HG03378 (cell line): ENCODE measurements at regions not wholly inside any gene's neighbourhood (a gene's known extent, or its start where the extent isn't known, plus 50 kb on each side); places are given as distances from the start of the nearest gene placed in this dataset.

ENCODE experiments used
- ATAC-seq: cut with Tn5 transposase; IDR thresholded peaks from one replicate; pipeline ENCODE4 v1.9.1; 2021; ENCODE audit warnings: mild to moderate bottlenecking, moderate library complexity; ENCODE audit not compliant: unreplicated experiment

- ATAC-seq = no peak
Observed at GRCh38 chrX:149275836-149276235, 229.3 kb downstream of the IDS start.

- no peak for ATAC-seq
Observed at GRCh38 chrX:149274516-149275105, 230.5 kb downstream of the IDS start.

DNA sequence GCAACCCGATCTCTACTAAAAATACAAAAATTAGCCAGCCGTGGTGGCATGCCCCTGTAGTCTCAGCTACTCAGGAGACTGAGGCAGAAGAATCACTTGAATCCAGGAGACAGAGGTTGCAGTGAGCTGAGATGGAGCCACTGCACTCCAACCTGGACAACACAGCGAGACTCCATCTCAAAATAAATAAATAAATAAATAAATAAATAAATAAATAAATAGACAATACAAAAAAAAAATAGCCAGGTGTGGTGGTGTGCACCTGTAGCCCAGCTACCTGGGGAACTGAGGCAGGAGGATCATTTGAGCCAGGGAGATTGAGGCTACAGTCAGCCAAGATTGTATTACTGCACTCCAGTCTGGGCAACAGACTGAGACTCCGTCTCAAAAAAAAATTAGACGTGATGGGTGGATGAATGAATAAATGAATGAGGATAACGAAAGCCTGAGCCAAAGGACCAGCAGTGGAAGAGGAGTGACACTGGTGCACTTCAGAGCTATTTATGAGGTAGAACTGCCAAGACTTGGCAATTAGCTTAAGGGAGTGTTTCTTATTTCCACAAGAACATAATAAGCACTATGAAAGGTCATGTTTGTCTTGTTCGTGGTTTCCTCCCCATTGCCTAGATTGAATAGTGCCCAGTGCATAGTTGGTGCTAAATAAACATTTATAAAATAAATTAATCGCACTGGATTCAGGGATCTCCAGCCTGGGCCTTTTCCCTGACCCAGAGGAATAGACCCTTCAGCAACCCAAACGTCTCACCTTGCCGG is 232.2 kb downstream of the IDS start:
- no peak for ATAC-seq

DNA sequence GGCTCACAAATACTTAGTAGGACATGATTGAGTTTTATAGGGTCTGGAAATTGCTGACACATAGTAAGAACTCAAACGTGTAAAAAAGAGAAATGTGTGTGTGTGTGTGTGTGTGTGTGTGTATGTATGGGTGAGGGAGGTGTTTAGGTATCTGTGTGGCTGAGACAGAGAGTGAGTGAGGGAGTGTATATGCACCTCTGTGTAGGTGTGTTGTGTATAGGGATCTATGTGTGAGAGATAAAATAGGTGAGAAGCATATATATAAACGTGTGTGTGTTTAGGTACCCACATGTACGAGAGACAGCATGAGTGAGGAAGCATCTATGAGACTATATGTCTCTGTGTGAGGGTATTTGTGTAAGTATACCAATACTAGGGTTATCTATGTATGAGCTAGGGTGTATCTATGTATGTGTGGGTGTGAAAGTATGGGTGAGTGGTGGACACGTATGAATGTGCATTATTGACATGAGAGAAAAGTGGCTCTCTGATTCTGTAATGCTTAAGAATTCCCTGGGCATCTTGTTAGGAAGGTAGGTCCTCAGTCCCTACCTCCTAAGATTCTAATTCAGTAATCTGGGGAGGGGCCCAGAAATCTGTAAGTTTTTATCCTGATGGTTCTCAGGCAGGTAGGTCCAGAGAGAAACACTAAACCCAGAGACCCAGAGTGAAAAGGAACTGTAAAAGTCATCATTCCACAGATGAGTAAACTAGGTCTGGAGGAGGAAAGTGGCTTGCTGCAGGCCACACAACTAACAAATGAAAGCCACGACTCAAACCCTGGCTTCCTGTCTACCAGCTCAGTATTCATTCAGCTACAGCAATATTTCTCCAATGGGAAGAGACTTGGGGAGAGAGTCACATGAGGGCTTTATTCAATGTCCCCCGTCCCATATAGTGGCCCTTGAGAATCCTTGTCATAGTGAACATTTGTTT is 237.0 kb downstream of the IDS start:
- ATAC-seq = no peak

DNA sequence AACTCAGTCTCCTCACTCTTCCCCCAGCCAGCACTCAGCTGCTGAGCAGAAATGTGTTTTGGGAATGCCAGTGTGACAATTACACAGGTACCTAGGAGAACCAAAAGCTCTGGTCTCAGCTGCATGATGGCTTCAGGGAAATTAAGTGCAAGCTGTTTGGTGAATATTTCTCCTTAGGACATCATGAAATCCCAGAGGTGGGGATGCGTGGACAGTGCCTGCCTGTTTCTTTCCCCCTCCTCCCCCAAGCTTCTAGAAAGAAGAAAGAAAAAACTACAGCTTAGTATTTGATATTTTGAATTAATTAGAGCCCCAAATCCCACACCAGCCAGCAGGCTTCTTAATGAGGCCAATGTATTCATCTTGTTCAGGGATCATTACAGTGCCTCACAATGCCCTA is 243.0 kb downstream of the IDS start:
- ATAC-seq = no peak

DNA sequence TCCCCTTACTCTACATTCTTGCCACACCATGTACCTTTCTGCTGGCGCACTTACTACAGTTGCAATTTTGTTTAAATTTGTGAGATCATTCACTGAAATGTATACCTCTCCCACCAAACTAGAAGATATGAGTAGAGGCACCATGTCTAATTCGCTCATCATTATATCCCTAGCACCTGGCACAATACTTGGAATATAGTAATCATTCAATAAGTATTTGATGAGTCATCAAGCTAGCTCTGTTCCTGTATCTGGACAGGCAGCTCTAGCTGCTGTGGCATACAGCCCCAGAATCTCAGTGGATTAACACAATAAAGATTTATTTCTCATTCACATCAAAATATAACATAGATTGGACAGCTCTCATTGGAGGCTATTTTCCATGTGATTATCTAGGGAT is 245.9 kb downstream of the IDS start:
- ATAC-seq = no peak

DNA sequence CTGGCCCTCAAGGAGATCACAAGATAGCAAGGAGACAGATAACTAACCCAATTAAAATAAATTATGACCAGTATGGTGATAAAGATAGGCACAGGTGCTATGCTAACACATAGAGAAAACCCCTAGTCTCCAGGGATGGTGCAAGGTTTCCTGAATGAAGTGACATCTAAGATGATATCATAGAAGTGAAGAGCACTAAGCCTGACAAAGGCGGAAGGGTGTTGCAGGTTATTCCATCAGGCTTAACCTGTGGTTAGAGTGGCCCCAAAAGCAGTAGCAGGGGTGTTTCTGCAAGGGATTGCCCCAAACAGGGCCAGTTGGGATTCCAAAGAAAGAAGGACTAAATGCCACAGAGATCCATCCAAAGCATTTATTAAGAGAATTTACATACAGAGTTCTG is 249.2 kb downstream of the IDS start:
- no peak for ATAC-seq

DNA sequence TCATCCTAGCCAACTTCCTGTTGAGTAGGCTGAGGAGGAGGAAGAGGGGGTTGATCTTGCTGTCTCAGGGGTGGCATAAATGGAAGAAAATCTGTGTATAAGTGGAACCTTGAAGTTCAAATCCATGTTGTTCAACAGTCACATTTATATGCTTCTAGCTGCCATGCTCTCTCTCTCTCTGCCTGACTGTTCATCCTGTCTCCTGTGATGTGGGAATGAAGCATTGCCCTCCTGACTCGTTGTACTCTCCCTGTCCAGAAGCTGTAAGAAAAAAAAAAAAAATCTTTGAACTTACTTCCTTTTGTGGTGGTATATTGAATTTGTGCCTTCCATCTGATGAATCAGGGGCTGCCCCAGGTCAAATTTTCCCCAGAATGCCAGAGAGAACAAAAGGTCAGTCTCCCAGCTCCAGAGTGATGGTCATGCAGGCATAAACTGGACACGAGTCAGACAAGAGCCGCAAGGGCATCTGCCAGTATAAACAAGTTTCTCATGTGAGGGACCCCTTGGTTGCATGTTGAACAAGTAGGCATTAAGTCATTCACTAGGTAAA is 257.0 kb downstream of the IDS start:
- no peak for ATAC-seq

DNA sequence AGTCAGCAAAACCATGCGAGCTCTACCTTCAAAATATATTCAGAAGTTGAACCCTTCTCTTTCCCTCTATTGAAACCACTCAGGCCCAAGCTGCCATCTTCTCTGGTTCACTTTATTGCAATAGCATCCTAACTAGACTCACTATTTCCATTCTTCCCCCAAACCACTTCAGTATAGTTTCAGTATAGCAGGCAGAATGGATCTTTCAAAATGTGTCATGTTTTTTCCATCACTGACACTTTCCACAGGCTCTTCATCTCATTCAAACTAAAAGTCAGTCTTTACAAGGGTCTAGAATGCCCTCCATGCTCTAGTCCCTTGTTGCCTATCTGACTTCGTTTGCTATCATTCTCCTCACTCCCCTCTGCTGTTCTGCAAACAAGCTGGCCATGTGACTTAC is 274.4 kb downstream of the IDS start:
- no peak for ATAC-seq

- no peak for ATAC-seq
Observed at GRCh38 chrX:149223854-149224253, 281.3 kb downstream of the IDS start.

DNA sequence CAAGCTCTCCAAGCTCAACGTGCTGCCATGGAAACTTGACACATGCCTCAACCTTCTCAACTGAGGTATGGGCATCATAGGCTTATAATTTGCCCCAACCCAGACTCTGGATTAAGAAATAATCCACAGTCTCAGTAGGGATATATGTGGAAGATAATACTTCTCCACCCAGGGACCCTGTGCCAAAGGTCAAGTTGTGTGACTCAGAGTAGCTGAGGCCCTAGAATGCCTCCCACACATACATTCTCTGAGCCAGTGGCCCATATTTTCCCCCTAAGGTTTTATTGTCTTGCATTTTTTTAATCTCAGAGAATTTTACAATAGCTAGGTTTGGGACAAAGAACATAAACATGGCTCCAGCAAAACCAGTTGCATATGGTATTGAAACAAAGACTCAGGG is 283.1 kb downstream of the IDS start:
- no peak for ATAC-seq

GRCh38 chrX:149221230-149221629 is 283.9 kb downstream of the IDS start:
- ATAC-seq = no peak

DNA sequence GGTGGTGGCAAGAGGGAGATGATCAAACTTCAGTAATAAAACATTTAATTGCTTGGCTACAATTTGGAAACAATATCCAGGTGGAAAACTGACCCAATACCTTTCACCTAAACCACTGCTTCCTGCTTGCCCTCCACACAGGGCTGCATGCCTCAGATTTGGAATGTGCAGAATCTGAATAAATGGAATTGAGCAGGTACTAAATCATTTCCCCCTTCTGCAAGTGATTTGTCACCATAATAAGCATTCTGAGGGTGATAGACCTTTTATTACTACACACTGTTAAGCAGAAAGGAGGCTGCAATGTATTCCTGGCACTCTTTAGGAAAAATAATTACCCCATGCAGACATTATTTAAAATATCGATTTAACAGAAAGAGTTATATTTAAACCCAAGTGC is 291.8 kb downstream of the IDS start:
- no peak for ATAC-seq

GRCh38 chrX:149208307-149208706 is 296.8 kb downstream of the IDS start:
- ATAC-seq = no peak

DNA sequence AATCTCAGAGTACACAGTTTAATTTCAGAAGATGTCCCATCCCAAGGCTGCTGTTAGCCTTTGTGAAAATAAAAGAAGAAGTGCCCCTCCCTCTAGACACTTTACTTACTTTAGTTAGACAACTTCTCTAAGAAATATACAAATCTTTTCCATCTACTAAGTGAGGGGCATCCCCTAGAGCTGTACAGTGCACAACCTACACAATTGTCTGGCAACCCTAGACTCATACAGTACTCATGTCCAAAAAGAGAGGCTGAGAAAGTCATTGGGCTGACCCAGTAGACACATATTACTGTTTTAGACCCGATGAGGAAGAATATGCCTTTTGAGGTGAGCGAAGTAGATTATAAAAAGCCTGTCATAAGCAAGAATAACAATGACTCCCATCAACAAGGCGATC is 297.6 kb downstream of the IDS start:
- ATAC-seq = no peak

GRCh38 chrX:149205937-149206336 is 299.2 kb downstream of the IDS start:
- ATAC-seq = no peak

GRCh38 chrX:149205081-149205480 is 300.0 kb downstream of the IDS start:
- ATAC-seq = no peak

GRCh38 chrX:149199734-149200133 is 305.4 kb downstream of the IDS start:
- no peak for ATAC-seq

GRCh38 chrX:149198980-149199732 is 305.9 kb downstream of the IDS start:
- ATAC-seq = no peak

DNA sequence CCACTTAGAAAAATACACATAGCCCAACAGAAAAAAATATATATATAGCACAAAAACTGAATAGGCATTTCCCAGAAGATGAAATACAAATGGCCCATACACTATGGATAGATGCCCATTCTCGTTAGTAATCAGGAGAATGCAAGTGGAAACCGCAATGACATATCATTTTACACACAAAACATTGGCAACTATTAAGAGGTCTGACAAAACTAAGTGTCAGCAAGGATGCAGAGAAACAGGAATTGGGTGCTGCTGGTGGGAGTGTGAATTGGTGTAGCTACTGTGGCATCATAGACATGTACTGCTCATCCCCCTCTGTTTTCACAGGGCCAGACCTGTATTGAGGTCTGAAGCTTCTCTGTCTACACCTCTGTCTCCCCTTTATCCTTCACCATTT is 320.0 kb downstream of the IDS start:
- no peak for ATAC-seq
